NCI-H1092 treated with DMSO at 0.1 percent for 48 hours (cell line): ENCODE measurements at regions not wholly inside any gene's neighbourhood (a gene's known extent, or its start where the extent isn't known, plus 50 kb on each side); places are given as distances from the start of the nearest gene placed in this dataset.
"Not testable (repeated sequence)": the region's sequence is repeated elsewhere in the genome, so short reads cannot be mapped to it uniquely, and the experiment has no call there.

Experiments used
- DNase-seq: peaks from one replicate; lab custom pipeline; 2025; lab: John Stamatoyannopoulos, UW

- DNase-seq: no peak
Observed at GRCh38 chr13:42398533-42398932, 126.6 kb downstream of the AKAP11 start.

- no peak for DNase-seq
Observed at GRCh38 chr13:42400188-42400833, 128.4 kb downstream of the AKAP11 start.

DNA sequence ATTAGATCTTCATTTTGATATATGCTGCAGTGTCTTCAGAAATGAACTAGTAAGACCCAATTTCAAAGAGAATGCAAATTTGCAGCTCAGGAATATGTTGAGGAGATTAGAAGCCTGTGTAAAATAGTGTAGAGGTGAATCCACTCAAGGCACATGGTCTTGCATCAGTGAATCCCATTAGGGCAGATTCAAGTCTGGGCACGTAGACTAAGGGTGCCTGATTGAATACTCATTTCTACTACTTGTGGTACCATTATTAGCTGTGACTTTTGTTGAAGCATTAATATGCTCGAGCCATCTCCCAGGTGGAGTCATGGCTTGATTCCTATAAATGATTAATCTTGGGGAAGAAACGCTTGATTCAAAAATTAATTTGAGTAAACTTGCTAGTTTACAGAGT is 129.4 kb downstream of the AKAP11 start:
- DNase-seq: no peak

GRCh38 chr13:42405665-42406390 is 133.9 kb downstream of the AKAP11 start:
- DNase-seq: no peak

GRCh38 chr13:42409075-42409474 is 137.1 kb downstream of the AKAP11 start:
- no peak for DNase-seq

DNA sequence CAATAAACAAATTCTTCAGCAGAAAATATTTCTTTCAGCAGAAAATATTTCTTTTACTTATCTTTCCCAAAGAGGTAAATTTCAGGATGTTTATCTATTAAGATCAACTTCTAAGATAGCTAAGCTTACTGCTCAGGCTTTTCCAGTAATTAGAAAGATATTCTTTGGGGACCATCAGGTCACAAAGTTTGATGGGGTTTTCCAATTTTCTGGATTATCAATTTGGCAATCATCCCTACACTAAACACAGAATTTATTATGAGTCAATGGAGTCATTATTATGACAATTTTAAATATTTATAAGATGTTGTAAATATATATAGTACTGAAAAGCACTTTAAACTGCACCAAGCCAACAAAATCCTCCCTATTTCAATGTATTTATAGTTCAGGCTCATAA is 137.6 kb downstream of the AKAP11 start:
- no peak for DNase-seq

DNA sequence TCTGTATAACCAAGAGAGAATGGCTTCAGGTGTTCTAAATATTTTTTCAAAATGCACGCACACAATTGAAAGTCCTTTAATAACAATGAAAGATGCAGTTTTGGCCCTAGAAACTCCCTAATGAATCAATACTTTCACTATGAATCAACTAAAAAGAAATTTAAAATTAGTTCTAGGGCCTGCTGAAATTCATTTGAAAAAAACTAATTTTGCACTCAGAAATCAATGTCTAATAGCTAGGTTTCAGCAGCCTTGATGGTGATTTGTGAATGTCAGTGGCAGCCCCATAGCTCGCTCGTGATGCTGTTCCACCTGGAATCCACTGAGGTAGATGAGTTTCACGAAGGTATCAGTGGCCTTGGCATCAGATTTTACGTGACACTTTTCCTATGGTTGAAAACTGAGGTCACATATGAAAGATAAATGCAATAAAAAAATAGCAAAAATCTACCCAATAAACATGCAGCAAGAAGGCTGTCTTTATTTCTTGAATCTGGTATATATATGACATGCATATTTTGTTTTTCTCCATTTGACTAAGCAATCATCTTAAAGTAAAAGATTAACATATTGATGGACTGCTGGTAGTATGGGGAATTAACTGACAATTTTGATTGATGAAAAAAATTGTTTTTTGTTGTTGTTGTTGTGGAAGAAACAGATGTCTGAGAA is 141.0 kb downstream of the AKAP11 start:
- DNase-seq: no peak

- no peak for DNase-seq
Observed at GRCh38 chr13:42413484-42413815, 141.5 kb downstream of the AKAP11 start.

GRCh38 chr13:42417626-42418025 is 145.7 kb downstream of the AKAP11 start:
- no peak for DNase-seq

DNA sequence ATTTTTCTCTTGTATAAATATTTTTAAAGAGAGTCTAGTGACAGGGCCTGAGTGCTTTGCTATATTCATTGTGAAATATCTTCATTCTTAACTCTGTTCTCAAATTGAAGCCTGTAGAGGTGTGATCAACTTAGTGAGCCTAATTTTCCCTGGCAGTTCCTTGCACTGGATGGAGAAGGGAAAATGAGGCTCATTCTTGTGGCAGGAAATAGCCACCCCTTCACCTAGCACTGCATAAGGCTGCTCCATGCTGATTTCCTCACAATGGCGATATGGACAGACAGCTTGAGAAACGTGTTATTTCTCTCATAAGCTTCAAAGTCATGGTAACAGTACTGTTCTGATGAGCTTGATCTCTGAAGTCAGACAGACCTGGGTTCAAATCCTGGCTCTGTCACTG is 146.2 kb downstream of the AKAP11 start:
- DNase-seq: no peak

DNA sequence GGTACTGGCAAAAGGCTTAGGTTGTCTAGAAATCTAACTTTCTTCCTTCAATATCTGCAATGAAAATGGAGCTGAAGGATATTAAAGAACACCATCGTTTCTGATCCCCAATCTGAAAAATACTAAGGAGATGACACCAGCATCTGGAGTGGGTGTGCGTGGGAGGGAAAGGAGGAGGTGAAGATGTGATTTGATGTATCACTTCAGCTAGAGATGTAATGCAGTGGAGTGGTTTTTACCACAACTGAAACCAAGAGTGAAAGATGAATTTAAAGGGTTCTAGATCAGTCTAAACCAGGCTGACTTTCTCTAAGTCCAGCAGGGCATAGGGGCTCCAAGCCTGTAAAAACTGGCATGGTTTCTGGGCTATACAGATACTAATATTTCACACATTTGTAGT is 148.4 kb downstream of the AKAP11 start:
- DNase-seq: no peak

GRCh38 chr13:42422681-42423080 is 150.7 kb downstream of the AKAP11 start:
- no peak for DNase-seq

GRCh38 chr13:42424182-42424581 is 149.8 kb upstream of the TNFSF11 start:
- DNase-seq: no peak

DNA sequence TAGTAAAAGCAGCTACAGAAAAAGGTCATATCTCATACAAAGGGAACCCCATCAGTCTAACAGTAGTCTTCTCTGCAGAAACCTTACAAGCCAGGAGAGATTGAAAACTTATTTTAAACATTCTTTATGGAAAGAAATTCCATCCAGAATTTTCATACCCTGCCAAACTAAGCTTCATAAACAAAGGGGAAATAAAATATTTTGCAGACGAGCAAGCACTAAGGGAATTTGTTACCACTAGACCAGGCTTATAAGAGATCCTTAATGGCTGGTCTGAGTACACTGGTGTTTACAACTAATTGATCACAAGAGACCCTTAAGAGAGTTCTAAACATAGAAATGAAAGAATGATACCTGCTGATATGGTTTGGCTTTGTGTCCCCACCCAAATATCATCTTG is 128.6 kb upstream of the TNFSF11 start:
- no peak for DNase-seq

DNA sequence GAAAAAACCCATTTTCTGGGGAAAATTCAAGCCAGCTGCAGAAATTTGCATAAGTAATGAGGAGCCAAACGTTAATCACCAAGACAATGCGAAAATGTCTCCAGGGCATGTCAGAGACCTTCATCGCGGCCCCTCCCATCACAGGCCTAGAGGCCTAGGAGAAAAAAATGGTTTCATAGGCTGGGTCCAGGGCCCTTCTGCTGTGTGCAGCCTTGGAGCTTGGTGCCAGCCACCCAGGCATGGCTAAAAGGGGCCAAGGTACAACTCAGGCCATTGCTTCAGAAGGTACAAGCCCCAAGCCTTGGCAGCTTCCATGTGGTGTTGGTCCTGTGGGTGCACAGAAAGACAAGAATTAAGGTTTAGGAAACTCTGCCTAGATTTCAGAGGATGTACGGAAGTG is 127.4 kb upstream of the TNFSF11 start:
- DNase-seq: not testable (repeated sequence)

- no peak for DNase-seq
Observed at GRCh38 chr13:42453091-42453645, 120.8 kb upstream of the TNFSF11 start.

- DNase-seq: no peak
Observed at GRCh38 chr13:42454749-42455148, 119.2 kb upstream of the TNFSF11 start.

DNA sequence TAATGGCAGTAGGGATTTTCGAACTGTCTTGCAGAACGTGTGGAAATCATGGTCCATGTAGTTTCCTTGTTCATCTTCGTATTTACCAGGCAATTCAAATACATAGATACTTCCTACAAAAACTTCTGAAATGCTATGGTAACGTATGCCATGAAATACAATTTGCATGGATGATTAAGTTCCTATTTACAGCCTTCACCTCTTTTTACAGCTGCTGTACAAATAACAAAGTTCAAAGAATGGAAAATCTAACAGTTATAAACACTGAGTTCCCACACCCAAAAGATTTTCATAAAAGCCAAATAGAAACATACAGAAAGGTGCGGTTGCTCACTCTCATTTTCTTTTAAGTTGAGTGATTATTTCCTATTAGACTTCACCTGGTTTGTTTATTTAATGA is 115.8 kb upstream of the TNFSF11 start:
- no peak for DNase-seq

GRCh38 chr13:42466123-42466522 is 107.8 kb upstream of the TNFSF11 start:
- DNase-seq: no peak

DNA sequence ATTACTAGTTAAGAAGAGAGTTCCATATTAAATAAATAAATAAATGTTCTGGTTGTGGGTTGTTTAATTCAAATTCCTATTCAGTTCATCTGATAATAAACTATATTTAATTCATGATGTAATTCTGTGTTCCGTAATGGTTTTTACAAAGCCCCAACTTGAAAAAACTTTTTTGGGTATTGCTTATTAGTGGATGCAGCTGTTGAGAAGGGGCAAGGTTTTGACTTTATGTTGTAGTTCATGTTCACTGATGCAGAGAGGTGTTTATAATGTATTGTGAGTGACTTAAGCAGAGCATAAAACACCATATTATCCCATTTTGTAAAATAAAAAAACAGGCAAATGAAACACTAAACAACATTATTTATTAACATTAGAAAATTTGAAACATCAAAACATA is 107.3 kb upstream of the TNFSF11 start:
- DNase-seq: no peak

DNA sequence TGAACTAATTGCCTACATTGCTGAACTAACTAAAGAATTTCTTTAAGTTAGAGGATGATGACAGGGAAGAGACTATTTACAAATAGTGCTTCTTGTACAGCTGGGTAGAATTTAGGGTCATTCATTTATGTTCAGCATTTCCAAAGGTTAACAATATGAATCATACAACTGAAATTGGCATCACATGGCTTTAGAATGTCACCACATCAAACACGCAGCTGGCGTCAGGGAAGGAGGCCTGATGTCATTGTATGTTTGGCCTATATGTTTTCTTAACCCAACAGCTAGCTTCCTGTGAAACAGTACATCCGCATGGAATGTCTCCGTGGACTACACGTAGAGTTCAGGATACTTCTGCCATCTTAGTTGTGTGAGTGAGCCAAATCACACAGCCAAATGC is 99.0 kb upstream of the TNFSF11 start:
- DNase-seq: no peak

- peak; percentile 12 for DNase-seq
Observed at GRCh38 chr13:42477596-42478190, 96.3 kb upstream of the TNFSF11 start.
